ENCODE measurements at regions not wholly inside any gene's neighbourhood (a gene's known extent, or its start where the extent isn't known, plus 50 kb on each side); places are given as distances from the start of the nearest gene placed in this dataset.

DNA sequence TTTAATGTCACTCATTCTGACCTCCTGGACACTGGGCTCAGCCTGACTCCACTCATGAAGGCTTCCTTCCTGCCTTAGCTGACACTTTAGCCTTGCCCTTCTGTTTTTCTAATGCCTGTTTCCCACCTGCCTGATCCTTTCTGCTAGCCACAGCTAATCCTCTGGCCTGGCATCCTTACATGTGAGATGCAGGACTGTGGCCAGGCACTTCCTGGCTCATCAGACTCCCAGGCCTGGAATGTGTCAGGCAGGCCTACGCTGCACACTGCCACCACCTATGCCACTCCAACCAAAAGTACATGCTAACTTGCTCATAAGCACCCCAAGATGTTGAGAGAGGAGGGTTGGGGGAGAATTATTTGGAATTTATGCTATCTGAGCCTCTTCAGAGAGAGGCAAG is 138.8 kb upstream of the NALF2 start:
- Histone ChIP-seq H3K27me3 (ENCODE audit: insufficient read depth in 3 of 3, low read length in 2 of 3) (peaks cover 0 to 6% (median 0%) of the 10 kb centered on the region in 3 donors), H3K4me1 (no peaks in the 10 kb centered on the region), H3K27ac (no peak overlapping the region), H3K9me3 (no peaks in the 10 kb centered on the region), H3K36me3 (ENCODE audit: insufficient read depth in 1 of 2, low read depth in 1 of 2) (no peaks in the 10 kb centered on the region), H3K4me3 (no peak overlapping the region)
- DNase-seq (no peak), ATAC-seq (no peak)
- WGBS, 3 donors = 42 to 50% (median 48%) methylated on average over 1 of the region's 1 CpG
- intact Hi-C loops (cut with DNase I) = no loop called here
- TF ChIP-seq, protein P1, sequence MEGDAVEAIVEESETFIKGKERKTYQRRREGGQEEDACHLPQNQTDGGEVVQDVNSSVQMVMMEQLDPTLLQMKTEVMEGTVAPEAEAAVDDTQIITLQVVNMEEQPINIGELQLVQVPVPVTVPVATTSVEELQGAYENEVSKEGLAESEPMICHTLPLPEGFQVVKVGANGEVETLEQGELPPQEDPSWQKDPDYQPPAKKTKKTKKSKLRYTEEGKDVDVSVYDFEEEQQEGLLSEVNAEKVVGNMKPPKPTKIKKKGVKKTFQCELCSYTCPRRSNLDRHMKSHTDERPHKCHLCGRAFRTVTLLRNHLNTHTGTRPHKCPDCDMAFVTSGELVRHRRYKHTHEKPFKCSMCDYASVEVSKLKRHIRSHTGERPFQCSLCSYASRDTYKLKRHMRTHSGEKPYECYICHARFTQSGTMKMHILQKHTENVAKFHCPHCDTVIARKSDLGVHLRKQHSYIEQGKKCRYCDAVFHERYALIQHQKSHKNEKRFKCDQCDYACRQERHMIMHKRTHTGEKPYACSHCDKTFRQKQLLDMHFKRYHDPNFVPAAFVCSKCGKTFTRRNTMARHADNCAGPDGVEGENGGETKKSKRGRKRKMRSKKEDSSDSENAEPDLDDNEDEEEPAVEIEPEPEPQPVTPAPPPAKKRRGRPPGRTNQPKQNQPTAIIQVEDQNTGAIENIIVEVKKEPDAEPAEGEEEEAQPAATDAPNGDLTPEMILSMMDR (IDR thresholded peaks at IDR 0.05) = no peak

DNA sequence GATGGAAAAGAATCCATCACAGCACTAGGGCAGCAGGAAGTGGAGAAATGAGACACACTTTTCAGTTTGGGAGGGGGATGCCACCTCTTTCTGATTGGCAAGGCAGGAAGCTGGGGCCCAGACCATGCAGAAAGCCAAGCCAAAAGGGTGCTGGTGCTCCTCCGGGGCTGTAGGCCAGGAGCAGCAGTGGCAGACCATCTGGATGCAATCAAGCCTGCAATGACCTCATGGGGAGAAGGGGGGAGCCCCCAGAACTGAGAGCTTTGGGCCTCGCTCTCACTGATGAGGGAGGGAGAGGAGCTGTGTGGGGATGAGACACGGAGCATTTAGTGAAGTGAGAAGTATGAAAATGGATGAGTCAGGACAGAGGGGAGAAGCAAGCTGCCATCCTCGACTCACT is 141.3 kb upstream of the NALF2 start:
- whole genome bisulfite sequencing, 3 donors = 32 to 35% (median 34%) methylated on average over 4 of the region's 4 CpGs
- Histone ChIP-seq H3K4me1 (no peaks in the 10 kb centered on the region), H3K9me3 (no peaks in the 10 kb centered on the region), H3K27ac (no peak overlapping the region), H3K27me3 (ENCODE audit: insufficient read depth in 3 of 3, low read length in 2 of 3) (peaks cover 0 to 19% (median 0%) of the 10 kb centered on the region in 3 donors), H3K4me3 (no peak overlapping the region), H3K36me3 (ENCODE audit: insufficient read depth in 1 of 2, low read depth in 1 of 2) (no peaks in the 10 kb centered on the region)
- intact Hi-C loops (cut with DNase I) = no loop called here
- peak in 1 of 2 donors; percentile 59 for DNase-seq
- peak in 1 of 4 donors; percentile 29 for ATAC-seq
- TF ChIP-seq, protein P1 (IDR thresholded peaks at IDR 0.05) = no peak

DNA sequence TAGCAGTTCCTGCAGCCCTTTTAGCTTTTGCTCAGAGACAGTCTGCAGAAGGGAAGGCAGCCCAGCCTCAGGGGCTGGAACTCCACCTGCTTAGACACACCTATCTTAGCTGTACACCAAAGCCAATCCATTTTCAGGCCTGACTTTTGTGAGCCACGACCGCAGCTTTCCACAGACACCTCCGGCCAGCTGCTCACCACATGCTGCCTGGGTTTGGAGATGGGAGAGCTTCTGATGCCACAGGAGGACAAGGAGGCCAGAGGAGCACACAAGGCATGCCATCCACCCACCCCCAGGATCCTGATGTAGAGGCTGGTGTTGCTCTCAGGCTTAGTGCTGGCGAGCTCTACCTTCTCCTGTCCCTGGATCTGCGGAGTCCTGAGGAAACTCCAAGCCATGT is 141.8 kb upstream of the NALF2 start:
- H3K36me3 ChIP-seq (ENCODE audit: insufficient read depth in 1 of 2, low read depth in 1 of 2) = no peaks in the 10 kb centered on the region
- no peaks in the 10 kb centered on the region for H3K4me1 ChIP-seq

DNA sequence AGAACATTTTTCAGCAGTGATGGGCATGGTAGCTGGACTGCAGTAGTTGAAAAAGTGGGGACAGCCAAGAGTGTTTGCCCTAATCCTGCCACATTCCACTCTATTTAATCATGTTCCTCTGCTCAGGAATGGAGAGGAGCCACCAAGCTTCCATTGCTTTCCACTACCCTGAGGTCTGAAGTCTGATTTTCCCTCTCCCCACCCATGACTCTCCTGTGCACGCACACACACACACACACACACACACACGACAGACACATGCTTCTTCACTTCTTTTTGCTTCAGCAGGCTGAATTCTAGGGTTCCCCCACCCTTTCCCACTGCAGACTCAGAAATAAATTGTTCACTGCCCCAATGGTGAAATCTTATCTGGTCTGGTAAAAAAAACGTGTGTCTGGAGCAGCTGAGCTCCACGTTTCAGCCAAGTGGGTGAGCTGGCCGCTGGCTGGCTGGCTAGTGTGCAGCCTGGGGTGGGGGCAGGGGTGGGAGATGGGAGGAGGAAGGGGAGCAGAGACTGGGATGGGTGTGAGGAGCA is 142.7 kb upstream of the NALF2 start:
- H3K4me3 ChIP-seq = no peak overlapping the region
- DNase-seq = no peak
- no peaks in the 10 kb centered on the region for H3K9me3 ChIP-seq
- peaks cover 0 to 19% (median 0%) of the 10 kb centered on the region in 3 donors for H3K27me3 ChIP-seq (ENCODE audit: insufficient read depth in 3 of 3, low read length in 2 of 3)
- no peaks in the 10 kb centered on the region for H3K36me3 ChIP-seq (ENCODE audit: insufficient read depth in 1 of 2, low read depth in 1 of 2)
- TF ChIP-seq, protein P1 (IDR thresholded peaks at IDR 0.05) = no peak
- H3K4me1 ChIP-seq = no peaks in the 10 kb centered on the region
- intact Hi-C loops (cut with DNase I) = no loop called here
- 13 to 31% (median 25%) methylated on average over 3 to 5 of the region's 5 CpGs for WGBS, 3 donors
- no peak overlapping the region for H3K27ac ChIP-seq
- peak in 1 of 4 donors; percentile 35 for ATAC-seq

More for the DNA sequence above, 141.8 kb upstream of the NALF2 start:
- Histone ChIP-seq H3K27me3 (ENCODE audit: insufficient read depth in 3 of 3, low read length in 2 of 3) (peaks cover 0 to 19% (median 0%) of the 10 kb centered on the region in 3 donors), H3K4me3 (no peak overlapping the region), H3K9me3 (no peaks in the 10 kb centered on the region), H3K27ac (no peak overlapping the region)
- intact Hi-C loops (cut with DNase I) = no loop called here
- ATAC-seq (no peak), DNase-seq (no peak)
- 55 to 56% (median 55%) methylated on average over 5 of the region's 5 CpGs for WGBS, 3 donors
- TF ChIP-seq, protein P1 (IDR thresholded peaks at IDR 0.05) = no peak

DNA sequence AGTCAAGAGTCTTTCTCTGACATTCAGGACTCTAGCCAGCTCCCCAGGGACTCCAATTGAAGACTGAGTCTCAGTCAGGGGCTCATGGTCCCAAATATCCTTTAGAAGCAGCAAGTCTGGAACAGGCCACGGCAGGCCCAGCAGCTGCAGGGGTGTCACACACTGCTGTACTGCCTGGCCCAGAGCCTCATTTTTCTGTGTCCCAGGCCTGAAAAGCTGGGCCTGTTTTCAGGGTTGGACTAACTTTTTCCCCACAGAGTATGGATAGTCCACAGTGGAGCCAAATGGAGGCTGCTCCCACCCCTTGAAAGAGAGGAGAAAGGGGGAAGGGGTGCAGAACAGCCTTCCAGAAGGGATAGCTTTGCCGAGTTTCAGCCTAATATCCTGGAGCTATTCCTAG is 146.8 kb upstream of the NALF2 start:
- no peak for DNase-seq

More for the DNA sequence above, 146.8 kb upstream of the NALF2 start:
- Histone ChIP-seq H3K27me3 (ENCODE audit: insufficient read depth in 3 of 3, low read length in 2 of 3) (peaks cover 0 to 19% (median 0%) of the 10 kb centered on the region in 3 donors), H3K27ac (no peak overlapping the region), H3K36me3 (ENCODE audit: insufficient read depth in 1 of 2, low read depth in 1 of 2) (no peaks in the 10 kb centered on the region), H3K4me1 (no peaks in the 10 kb centered on the region), H3K4me3 (no peak overlapping the region), H3K9me3 (no peaks in the 10 kb centered on the region)
- WGBS, 3 donors = 23 to 54% (median 25%) methylated on average over 2 of the region's 2 CpGs
- ATAC-seq = no peak
- intact Hi-C loops (cut with DNase I) = no loop called here
- TF ChIP-seq, protein P1 (IDR thresholded peaks at IDR 0.05) = no peak
